NCI-H226 (cell line): ENCODE measurements at regions not wholly inside any gene's neighbourhood (a gene's known extent, or its start where the extent isn't known, plus 50 kb on each side); places are given as distances from the start of the nearest gene placed in this dataset.

ENCODE experiments used
- DNase-seq: peaks from one replicate; pipeline ENCODE4 v3.0.0-alpha.2; 2015

GRCh38 chr4:112896609-112897190 lies 152.8 kb upstream of the ANK2 start:
- no peak for DNase-seq

- DNase-seq = no peak
These were observed 151.9 kb upstream of the ANK2 start for GRCh38 chr4:112897543-112897942.

GRCh38 chr4:112898357-112899141 lies 150.9 kb upstream of the ANK2 start:
- peak; percentile 79 for DNase-seq

- DNase-seq = no peak
These were observed 149.0 kb upstream of the ANK2 start for GRCh38 chr4:112900416-112900815.

DNA sequence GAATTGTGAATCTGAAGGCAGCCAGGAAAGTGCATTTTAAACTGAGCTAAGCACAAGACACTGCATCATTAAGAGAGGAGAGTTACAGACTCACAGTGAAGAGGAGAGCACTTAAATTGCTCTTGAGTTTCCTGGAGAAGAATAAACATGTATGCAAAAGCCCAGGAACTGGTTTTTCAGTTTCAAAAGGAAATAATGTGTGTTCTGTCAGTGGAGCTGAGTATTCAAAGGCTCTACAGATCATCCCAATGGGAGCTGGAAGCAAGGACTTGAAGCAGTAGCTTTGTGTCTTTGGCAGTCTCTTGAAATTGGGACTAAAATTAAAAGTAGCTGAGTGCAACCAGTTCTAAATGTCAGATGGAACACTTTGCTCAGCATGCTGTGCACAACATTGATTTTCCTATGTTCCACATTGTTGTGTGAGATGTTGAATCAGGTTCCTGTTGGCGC lies 147.5 kb upstream of the ANK2 start:
- no peak for DNase-seq

GRCh38 chr4:112905728-112906127 lies 143.7 kb upstream of the ANK2 start:
- DNase-seq = no peak

- peak; percentile 22 for DNase-seq
These were observed 140.9 kb upstream of the ANK2 start for GRCh38 chr4:112908511-112908910.

DNA sequence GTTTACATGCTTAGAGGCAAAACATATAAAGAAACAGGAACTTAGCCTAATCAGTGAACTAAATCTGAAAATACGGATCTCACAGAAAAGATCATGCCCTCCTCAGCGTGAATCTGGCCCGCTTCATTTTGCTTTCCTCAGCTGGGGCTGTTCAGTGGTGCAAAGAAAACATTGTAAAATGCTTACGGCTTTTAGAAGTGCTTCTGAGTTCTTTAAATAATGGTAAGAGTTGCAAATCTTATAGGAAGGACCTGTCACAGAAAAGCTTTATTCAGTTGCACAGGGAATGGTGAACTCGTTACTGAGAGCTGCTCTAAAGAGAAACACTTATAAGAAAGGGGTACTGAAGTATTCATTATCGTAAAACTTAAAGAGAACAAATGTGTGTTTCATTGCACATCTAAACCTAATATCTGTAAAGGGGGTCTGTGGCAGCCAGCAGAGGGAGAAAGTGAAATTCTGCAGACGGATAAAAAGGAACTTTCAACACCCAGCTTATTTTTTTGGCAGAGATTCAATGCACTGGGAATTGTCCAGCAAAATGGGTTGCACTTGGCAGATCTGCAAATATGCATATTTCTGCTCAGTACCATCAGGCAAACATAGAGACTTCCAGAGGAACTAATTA lies 139.2 kb upstream of the ANK2 start:
- peak; percentile 27 for DNase-seq

DNA sequence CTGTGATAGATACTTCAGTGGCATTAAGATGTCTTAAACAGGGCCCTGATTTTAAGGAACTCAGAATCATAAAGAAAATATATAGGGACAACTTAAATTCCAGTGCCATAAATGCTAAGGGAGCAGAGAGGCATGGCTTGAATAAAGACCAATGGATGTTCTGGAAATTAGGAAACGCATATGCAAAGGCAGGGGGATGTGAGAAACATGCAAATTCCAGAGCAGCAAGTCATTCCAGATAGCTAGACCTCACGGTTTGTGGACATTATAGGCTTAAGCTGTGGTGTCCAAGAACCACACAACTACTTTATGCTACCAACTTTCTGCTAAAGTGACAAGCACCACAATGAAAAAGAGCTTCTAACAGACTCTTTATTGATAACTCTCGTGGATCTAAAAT lies 132.6 kb upstream of the ANK2 start:
- peak; percentile 58 for DNase-seq

DNA sequence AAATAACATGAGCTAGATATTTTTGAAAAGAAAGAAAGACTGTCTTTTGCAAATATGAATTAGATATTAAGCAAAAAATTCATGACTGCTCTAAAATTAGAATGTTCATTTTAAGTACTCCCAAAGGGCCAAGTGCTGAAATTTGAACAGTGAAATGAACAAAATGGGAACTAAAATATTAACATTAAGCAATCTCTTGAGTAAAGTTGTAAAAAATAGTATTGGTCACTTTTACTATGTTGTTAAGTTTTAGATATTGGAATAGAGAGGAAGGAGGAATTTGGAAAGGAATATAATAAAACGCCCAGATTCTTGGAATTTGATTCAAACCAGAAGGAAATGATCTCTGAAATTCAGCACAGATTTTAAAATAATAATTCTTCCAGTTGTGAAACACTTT lies 125.9 kb upstream of the ANK2 start:
- no peak for DNase-seq

DNA sequence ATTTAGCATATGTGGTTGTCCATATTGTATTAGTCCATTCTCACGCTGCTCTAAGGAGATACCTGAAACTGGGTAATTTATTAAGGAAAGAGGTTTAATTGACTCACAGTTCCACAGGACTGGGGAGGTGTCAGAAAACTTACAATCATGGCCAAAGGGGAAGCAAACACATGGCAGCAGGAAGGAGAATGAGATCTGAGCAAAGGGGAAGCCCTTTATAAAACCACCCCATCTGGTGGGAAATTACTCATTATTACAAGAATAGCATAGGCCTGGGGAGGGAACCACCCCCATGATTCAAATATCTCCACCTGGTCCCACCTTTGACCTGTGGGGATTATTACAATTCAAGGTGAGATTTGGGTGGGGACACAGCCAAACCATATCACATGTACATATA lies 122.6 kb upstream of the ANK2 start:
- DNase-seq = no peak

- peak; percentile 30 for DNase-seq
These were observed 121.9 kb upstream of the ANK2 start for GRCh38 chr4:112927544-112927943.

DNA sequence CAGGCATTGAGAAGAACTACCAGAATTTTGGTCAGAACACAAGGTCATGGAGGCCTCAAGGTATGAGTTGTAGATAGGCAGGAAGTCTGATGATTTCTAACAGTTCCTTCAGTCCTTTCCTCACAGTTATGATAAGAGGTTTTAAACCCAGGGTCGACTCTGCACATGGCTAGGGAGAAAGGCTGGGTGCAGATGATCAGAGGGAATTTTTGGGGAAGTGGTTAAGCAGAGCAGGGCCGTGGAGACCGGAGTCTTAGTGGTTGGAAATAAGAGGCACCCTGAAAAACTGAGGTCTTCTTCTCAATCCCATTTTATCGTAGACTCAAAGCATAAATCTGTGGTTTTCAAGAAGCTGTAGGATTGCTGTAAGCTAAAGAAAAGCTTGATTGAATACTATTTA lies 118.5 kb upstream of the ANK2 start:
- no peak for DNase-seq

DNA sequence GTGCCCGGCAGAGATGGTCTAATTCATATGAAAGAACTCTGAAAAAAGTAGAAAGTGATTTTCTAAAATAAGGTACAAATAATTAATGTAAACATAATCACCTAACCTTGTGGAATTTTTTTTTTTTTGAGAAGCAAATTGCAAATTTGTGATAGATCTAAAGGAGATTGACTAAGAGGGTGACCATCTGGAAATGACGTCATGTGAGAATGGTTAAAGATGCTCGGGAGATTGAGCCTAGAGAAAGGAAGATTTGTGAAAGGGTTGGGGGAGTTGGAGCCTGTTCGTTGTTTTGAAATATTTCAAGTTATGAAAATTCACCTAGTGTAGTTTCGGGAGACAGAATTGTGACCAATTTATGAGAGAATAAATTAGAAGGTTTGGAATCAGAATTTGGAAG lies 115.7 kb upstream of the ANK2 start:
- DNase-seq = no peak

DNA sequence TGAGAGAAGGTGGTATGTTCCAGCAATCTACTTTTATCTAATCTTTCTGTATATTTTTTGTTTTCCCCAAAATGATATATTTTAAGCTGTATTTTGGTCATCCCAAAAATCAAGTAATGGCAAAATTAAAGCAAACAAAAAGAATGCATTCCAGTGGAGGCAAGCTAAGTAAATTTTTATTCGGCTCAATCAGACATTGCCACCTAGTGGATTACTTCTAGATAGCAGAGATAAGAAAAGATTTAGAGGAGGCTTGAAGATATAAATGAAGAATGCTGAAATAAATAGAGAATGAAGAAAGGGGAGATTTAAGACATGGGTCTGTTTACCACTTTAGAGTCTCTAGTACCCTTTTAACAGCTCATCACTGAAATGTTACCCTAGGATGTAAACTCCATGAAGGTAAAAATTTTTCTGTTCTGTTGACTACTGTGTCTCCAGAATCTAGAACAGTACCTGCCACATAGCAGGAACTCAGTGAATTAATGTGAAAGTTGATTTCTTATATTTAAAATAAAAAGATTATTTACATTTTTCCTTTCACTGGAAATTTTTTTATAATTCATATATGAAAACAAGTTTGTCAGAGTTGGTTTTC lies 110.9 kb upstream of the ANK2 start:
- peak; percentile 22 for DNase-seq

DNA sequence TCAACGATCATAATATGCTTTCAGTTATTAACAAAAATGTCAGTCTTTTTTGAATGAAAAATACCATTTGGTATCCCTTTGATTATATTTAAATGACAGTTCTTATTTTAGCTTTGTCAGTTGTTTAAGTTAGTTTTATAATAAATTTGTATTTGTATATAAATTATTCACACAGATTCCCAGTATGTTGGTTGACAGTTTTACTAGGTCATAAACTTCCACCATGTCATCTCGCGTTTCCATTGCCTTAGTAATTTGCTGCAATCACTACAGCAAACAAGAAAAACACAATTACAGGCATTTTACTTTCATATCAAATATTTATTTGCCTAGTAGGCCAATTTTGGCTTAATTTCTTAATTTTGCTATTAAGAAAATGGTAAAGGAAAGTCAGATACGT lies 109.6 kb upstream of the ANK2 start:
- no peak for DNase-seq

GRCh38 chr4:112940336-112940735 lies 109.1 kb upstream of the ANK2 start:
- DNase-seq = no peak

- no peak for DNase-seq
These were observed 107.4 kb upstream of the ANK2 start for GRCh38 chr4:112942077-112942476.

GRCh38 chr4:112942997-112943396 lies 106.5 kb upstream of the ANK2 start:
- DNase-seq = no peak

GRCh38 chr4:112944006-112944405 lies 105.4 kb upstream of the ANK2 start:
- no peak for DNase-seq

DNA sequence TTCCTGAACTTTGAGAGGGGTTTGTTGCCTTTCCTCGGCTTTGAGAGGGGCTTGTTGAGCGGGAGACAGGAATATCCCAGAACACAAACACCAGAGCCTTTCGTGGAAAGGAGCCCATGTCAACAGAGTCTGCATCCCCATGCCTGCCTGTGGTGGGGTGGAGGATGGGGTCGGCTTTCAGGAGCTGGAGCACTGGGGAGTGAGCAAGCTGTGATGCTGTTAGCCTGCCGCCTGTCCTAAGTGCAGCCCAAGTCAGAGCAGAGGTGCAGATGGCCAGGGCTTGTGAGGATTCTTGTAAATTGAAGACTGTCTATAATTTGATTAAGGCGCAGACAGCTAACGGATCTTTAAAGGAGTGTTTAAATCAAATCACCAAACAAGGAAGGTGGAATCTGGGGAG lies 103.3 kb upstream of the ANK2 start:
- no peak for DNase-seq

GRCh38 chr4:112947616-112948015 lies 101.8 kb upstream of the ANK2 start:
- DNase-seq = no peak

DNA sequence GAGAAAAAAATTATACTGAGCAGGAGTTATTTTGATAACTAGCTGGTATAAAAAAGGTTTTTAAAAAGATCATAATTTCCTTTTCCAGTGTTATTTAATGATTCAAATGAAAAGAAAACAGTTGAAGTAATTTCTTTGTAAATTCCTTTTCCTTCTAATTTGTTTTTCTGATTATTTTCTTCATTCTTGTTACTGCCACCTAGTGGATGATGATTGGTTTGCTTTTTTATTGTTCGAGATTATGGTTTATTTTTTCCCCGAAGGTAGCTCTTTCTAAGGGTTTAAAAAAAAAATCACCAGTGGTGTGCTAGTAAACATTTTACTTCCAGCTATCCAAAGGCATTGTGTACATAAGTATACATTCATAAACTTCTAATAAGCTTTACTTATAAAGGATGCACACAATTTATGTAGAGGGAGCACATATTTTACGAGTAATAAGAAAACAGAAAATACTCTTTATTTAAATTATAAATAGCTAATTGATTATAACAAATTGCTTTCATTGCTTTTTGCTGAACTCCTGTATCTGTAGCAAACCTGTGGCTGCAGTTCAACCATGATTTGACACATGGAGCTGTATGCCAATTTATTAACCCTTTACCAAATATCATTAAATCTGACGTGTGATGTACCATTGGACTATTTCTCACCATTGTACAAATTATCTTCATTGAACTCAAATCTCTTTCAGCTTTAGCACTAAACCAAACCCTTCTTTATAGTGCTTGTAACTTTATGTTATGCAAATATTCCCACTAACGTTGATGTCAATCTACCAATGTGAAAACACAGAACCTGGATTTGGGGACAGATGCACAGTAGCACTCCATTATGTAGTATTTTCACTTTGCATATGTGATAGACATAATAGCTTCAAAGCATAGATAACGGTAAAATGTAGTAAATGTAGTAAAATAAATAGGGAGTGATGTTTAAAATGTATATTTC lies 97.8 kb upstream of the ANK2 start:
- DNase-seq = no peak
